Lung (tissue), 11 donors: ENCODE measurements at regions not wholly inside any gene's neighbourhood (a gene's known extent, or its start where the extent isn't known, plus 50 kb on each side); places are given as distances from the start of the nearest gene placed in this dataset.

ENCODE experiments used
- ATAC-seq: fragments of 200-7000 bp; cut with Tn5 transposase; one replicate; pipeline ENCODE4 v1.9.1; 2020; ENCODE audit warnings: moderate number of reproducible peaks; ENCODE audit not compliant: insufficient read depth, low FRiP score
- DNase-seq, 3 donors: peaks; one replicate each; pipeline ENCODE4 v3.0.0-alpha.2; 2013 to 2017
- H3K27ac ChIP-seq, 2 donors: one replicate each; pipeline ENCODE4 v1.5.1; 2013; ENCODE audit warnings: mild to moderate bottlenecking in 2 of 2, moderate library complexity in 2 of 2, control low read depth in 1 of 2, inconsistent platforms in 1 of 2, low read depth in 1 of 2, low read length in 1 of 2
- H3K27me3 ChIP-seq, 3 donors: one replicate each; pipeline ENCODE4 v1.5.1; 2013; ENCODE audit warnings: low read length in 2 of 3; ENCODE audit not compliant: control insufficient read depth in 3 of 3, insufficient read depth in 3 of 3
- H3K36me3 ChIP-seq, 4 donors: one replicate each; pipeline ENCODE4 v1.5.1; 2013; ENCODE audit warnings: low read length in 4 of 4, mild to moderate bottlenecking in 1 of 4, moderate library complexity in 1 of 4; ENCODE audit not compliant: control insufficient read depth in 4 of 4, insufficient read depth in 4 of 4
- H3K4me1 ChIP-seq, 5 donors: one replicate each; pipeline ENCODE4 v1.5.1; 2013; ENCODE audit warnings: low read length in 5 of 5, mild to moderate bottlenecking in 2 of 5, moderate library complexity in 1 of 5; ENCODE audit not compliant: control insufficient read depth in 5 of 5, insufficient read depth in 5 of 5
- H3K4me3 ChIP-seq: one replicate; pipeline ENCODE4 v1.5.1; 2013; ENCODE audit warnings: mild to moderate bottlenecking, control low read depth, moderate library complexity
- H3K9ac ChIP-seq, 2 donors: one replicate each; pipeline ENCODE4 v1.5.1; 2013; ENCODE audit warnings: low read length in 2 of 2, control low read depth in 1 of 2; ENCODE audit not compliant: insufficient read depth in 1 of 2
- H3K9me3 ChIP-seq, 4 donors: one replicate each; pipeline ENCODE4 v1.5.1; 2013; ENCODE audit warnings: low read length in 3 of 4, mild to moderate bottlenecking in 1 of 4, moderate library complexity in 1 of 4; ENCODE audit not compliant: control insufficient read depth in 4 of 4, insufficient read depth in 3 of 4
- WGBS, 2 donors: extraction: QIAGEN DNeasy Blood & Tissue Kit; methylation state at CpG; one replicate each; pipeline ENCODE4 v1.1.7; 2013; 5-methylcytosine and 5-hydroxymethylcytosine counted together
- TF ChIP-seq, protein P1 (sequence below): IDR thresholded peaks from 2 replicates; pipeline ENCODE4 v1.5.1; 2012; ENCODE audit warnings: mild to moderate bottlenecking; ENCODE audit errors: control extremely low read depth, extremely low read depth
- donor health status: control.
- donor health status: control.
- donor health status: Bipolar disorder and iron deficiency.
- donor health status: healthy.
- donor health status: DM: yes; HTN: yes; CAD: no.

DNA sequence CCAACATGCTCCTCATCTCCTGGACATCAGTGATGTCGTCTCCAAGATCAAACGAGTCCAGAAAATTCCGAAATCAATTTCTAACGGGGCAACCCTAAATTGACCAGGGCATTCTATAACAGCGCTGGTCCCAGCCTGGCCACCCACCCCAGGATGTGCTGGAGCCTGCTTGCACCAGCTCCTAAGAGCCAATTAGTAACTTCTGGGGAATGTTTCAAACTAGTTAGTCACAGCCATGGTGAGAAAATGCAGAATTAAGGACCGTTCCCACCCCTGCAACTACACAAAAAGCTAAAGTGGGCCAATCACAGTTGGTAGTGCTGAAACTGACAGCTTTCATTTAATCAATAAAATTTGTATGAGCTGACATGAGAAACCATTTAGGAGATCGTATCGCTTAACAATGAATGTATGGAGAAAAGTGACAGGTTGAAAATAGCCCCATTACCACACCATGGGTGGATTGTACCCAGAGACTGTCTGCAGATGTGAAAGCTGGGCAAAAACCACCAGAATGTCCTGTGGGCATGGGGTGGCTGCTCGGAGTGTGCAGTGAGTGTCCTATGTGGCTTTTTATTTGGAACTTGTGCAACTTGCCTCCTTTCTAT lies 165.7 kb upstream of the AFDN start:
- DNase-seq = no peak
- Histone ChIP-seq H3K9me3 (no peaks in the 10 kb centered on the region), H3K27ac (no peak overlapping the region), H3K4me3 (no peak overlapping the region), H3K36me3 (no peaks in the 10 kb centered on the region), H3K4me1 (peaks cover 0 to 16% (median 3%) of the 10 kb centered on the region in 5 donors), H3K27me3 (no peaks in the 10 kb centered on the region), H3K9ac (no peak overlapping the region)
- TF ChIP-seq, protein P1, sequence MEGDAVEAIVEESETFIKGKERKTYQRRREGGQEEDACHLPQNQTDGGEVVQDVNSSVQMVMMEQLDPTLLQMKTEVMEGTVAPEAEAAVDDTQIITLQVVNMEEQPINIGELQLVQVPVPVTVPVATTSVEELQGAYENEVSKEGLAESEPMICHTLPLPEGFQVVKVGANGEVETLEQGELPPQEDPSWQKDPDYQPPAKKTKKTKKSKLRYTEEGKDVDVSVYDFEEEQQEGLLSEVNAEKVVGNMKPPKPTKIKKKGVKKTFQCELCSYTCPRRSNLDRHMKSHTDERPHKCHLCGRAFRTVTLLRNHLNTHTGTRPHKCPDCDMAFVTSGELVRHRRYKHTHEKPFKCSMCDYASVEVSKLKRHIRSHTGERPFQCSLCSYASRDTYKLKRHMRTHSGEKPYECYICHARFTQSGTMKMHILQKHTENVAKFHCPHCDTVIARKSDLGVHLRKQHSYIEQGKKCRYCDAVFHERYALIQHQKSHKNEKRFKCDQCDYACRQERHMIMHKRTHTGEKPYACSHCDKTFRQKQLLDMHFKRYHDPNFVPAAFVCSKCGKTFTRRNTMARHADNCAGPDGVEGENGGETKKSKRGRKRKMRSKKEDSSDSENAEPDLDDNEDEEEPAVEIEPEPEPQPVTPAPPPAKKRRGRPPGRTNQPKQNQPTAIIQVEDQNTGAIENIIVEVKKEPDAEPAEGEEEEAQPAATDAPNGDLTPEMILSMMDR = no peak
- ATAC-seq = peak; percentile 41
- WGBS, 2 donors = 82 to 86% methylated on average over 9 of the region's 9 CpGs

DNA sequence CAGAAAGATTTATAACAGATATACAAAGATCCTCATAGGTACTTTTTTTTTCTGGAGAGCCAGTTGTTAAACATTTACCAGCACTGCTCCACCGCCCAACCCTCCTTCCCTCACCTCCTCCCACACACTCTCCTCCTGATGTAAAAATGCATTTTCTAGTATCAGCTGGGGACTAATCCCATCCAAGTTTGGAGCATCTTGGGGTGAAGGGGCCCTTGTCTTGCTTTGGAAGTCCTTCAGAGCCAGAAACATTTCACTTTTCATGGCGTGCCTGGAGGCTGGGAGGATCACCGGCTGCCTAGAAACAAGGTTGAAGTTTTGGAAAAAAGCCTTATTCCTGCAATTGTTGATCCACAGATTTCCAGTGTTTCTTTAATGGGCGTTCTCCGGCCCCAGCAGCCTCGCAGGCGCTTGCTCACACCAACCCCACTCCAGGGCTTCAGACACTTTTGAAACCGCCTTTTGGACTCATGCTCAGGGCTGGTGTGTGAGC lies 165.1 kb upstream of the AFDN start:
- ATAC-seq = no peak
- no peak overlapping the region for H3K27ac ChIP-seq
- 61 to 88% methylated on average over 8 of the region's 8 CpGs for WGBS, 2 donors

DNA sequence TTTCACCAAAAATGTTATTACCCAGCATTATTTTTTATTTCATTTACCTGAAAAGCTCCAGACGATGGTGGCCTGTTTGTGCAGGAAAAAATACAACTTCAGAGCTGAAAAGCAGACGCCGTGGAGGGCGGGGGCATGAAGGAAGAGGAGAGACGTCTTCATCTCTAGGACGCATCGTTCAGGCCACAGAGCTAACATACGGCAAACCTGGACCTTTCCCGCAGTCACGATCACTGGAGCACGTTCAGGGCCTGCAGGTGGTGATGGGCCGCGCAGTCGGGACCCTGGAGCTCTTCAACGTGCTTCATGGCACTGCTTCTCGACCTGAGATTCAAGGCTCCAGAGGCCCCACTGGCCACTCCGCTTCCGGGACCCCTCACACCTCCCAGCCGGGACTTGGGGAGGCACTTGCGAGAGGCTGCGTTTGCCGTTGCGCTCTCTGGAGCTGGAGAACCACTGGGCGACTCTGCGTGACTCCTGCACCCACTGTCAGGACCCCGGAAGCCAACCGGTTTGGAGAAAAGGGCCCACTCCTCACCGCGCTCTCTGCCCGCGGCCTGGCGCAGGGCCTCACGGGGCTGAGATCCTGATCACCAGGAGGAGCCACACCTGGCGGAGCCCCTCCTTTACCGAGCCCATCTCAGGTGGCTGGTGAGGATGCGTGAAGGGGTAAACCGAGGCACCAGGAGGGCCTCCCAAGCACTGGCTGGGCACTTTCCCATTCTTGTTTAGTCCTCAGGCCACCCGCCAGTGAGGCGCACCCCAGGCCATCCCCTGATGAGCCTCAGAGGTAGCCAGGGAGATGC lies 164.4 kb upstream of the AFDN start:
- TF ChIP-seq, protein P1 = no peak
- ATAC-seq (no peak), DNase-seq (no peak)
- 93 to 94% methylated on average over 39 of the region's 39 CpGs for WGBS, 2 donors
- Histone ChIP-seq H3K4me3 (no peak overlapping the region), H3K9me3 (no peaks in the 10 kb centered on the region), H3K27me3 (no peaks in the 10 kb centered on the region), H3K4me1 (peaks cover 0 to 16% (median 3%) of the 10 kb centered on the region in 5 donors), H3K9ac (no peak overlapping the region), H3K36me3 (no peaks in the 10 kb centered on the region), H3K27ac (no peak overlapping the region)

More for the DNA sequence above, 165.1 kb upstream of the AFDN start:
- no peak for DNase-seq
- Histone ChIP-seq H3K36me3 (no peaks in the 10 kb centered on the region), H3K27me3 (no peaks in the 10 kb centered on the region), H3K4me1 (peaks cover 0 to 16% (median 3%) of the 10 kb centered on the region in 5 donors), H3K9me3 (no peaks in the 10 kb centered on the region), H3K4me3 (no peak overlapping the region), H3K9ac (no peak overlapping the region)
- TF ChIP-seq, protein P1 = no peak
